KBM-7 (cell line): ENCODE measurements at regions not wholly inside any gene's neighbourhood (a gene's known extent, or its start where the extent isn't known, plus 50 kb on each side); places are given as distances from the start of the nearest gene placed in this dataset.

Source experiments
- DNase-seq: peaks from one replicate; pipeline ENCODE4 v3.0.0-alpha.2; 2015
- in situ Hi-C: fragments of 300-500 bp; cut with MboI; formaldehyde crosslinking; loops from 2 replicates; pipeline ENCODE4 v1.14.3; 2020; ENCODE audit warnings: low sequenced_read_pairs, low pct_unique_long_range_greater_than_20kb, mixed read lengths

DNA sequence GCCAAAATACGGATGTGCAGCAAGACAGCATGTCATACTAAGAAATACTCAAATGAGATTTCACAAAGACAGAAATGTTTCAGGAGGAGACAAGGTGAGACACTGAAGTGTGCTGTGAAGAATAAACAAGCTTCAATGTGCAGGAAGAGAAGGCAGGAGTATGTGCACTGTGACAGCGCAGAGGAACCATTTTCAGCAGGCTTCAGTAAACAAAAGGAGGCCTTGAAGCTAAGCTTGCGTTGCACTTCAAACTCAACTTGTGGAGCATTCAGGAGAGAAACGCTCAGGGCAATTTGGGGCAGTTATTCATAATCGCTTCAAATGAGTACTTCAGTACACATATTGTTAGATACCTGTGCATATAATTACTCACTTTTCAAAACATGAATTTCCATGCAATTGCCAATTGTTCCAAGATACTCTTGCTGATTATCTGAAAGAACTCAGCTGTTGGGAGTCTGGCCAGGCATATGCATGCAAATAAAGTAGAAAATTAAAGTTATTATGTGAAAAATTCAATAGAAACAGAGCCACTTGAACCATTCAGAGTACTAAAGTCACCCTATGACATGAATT lies 234.2 kb upstream of the OPRM1 start:
- no peak for DNase-seq
- in situ Hi-C loops = no loop called here

DNA sequence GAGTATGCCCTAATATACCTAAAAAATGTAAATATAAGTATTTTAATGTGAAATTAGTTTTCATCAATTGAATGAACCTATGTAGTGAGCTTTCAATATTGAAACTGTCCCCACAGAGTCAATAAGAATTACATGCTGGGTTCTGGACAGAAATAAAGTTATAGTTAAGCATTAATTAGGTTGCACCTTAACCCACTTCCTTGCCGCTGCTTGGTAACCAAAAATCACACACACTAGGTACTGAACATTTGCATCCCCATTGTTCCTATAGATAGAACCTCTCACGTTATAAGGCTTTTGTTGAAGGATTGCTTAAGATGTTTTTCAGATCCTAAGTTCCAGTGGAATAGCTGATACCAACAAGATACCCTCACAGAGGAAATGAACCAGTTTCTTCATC lies 237.1 kb upstream of the OPRM1 start:
- no peak for DNase-seq
- in situ Hi-C loops = no loop called here

DNA sequence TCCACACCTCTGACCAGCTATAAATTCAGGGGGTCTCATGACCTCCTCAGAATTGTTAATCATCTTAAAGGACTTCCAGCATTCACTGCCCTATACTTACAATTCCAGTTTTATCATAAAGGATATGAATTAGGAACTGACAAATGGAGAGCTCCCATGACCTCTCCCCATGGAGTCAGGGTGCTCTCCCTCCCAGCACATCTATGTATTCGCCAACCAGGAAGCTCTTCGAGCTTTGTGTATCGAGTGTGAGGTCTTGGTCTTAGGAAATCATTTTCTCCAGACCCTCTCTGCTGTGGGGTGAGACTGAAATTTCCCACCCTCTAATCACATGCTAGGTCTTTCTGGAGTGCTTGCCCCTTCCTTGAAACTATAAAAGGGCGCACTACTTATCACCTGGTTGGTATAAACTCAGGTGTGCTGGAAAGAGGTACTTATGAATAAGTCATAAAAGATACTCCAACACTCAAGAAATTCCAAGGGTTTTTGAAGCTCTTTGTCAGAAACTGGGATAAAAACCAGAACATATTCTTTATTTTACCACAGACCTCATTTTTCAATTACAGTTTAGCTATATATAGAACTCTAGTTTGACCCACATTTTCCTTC lies 238.4 kb upstream of the OPRM1 start:
- in situ Hi-C loops = no loop called here
- no peak for DNase-seq

DNA sequence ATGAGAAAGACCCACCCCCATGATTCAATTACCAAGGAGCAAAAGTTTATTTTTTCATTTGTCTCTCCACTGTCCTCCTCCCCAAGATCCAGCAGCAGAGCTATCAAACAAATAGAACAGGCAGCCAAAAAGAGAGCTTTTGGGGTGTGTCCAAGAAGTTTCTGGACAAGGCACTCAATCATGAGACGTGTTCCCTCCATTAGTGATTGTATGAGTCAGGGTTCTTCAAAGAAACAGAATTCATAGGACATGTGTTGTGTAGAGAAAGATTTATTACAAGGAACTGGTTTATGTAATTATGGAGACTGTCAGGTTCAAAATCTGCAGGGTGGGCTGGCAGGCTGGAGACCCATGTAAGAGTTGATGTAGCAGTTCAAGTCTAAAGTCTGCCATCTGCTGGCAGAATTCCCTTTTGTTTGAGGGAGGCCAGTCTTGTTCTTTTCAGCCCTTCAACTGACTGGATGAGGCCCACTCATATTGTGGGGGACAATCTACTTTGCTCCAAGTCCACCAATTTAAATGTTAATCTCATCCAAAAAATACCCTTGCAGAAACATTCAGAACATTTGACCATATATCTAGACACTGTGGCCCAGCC lies 248.1 kb upstream of the OPRM1 start:
- DNase-seq = peak; percentile 19

DNA sequence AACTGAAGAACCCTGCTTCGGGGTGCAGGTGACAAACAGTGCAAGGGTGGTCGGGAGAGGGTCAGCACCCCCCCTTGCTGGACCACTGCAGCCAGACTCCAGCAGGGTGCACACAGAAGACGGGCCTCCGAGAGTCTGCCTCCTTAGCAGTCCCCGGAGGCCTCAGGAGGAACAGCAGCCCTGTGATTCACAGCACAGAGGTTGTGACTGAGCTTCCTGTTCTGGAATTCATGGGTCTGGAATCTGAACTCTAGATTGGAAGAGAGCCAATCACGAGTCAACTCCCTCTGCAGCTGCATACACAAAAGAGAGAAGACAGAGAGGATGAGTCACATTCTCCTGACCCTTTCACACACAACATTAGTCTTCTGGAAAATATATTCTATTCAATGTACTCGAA lies 249.0 kb upstream of the OPRM1 start:
- no peak for DNase-seq
- in situ Hi-C loops = no loop called here

More for the DNA sequence above, 248.1 kb upstream of the OPRM1 start:
- in situ Hi-C loops = no loop called here

DNA sequence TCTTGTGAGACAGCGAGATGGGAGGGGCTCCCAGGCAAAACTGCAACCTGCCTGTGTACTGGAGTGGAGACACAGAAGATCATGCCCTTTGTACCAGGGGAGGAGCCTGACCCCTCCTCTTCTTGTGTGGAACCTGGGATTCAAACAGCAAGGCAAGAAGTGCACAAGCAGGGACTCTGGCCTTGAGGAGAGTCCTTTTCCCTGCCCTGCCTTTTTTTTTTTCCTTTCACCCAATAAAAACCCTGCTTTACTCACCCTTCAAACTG lies 251.8 kb upstream of the OPRM1 start:
- DNase-seq = no peak

DNA sequence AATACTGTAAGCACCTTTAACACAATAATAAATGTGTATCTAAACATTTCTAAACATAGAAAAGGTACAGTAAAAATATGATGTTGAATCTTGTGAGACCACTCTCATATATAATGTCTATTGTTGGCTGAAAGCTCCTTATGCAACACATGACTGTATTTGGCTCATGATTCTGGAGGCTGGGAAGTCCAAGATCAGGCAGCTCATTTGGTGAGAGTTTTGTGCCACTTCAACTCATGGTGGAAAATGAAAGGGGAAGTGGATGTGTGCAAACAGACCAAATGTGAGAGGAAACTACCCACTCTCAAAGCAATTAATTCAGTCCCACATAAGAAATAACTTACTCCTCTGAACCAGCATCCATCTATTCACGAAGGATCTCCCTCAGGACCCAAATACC lies 257.7 kb upstream of the OPRM1 start:
- in situ Hi-C loops = no loop called here
- DNase-seq = no peak

More for the DNA sequence above, 251.8 kb upstream of the OPRM1 start:
- in situ Hi-C loops = no loop called here

DNA sequence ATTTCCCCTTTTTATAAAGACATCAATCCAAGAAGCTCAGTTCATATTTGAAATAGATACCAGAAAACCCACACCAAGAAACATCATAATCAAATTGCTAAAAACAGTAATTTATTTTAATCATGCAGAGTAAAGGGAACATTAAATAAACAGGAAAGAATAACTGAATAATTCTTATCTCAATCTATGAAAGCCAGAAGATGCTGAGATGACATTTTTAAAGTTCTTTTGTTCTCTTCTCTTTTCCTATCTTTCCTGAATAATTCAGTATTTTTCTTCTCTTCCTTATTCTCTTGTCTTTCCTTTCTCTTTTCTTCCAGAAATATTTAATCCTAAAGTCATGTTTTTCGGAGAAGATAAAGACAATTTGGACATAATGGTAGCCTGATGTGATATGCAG lies 259.0 kb upstream of the OPRM1 start:
- in situ Hi-C loops = no loop called here
- no peak for DNase-seq

DNA sequence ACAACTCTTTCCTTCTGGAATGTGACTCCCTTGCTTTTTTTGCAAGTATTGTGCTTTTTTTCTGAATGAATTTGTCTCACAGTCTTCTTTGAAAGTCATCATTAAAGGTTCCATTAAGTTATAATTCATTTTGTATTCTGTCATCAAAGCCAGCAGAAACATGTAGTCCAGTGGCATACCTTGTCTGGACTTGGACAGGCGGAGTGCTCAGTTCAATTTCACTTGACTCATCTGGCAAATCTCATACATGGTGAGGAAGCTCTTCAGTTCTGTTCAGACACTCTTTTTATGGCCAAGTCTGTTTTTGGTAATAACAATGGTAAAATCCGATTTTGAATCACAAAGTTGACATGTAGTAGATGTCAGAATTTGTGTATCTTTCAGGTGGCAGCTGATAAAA lies 260.8 kb upstream of the OPRM1 start:
- no peak for DNase-seq
- in situ Hi-C loops = no loop called here

DNA sequence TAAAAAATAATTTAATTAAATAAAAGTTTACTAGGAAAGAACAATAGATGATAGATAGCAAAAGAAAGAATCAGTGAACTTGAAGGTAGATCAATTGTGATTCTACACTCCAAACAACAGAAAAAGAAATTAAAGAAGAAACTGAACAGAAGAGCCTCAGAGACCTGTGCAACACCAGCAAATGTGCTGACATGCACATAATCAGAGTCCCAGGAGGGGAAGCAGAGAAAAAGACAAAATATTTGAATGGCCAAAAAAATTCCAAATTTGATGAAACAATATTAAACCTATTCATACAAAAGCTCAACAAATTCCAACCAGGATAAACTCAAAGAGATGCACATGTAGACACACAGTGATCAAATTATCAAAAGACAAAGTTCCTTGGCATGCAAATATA lies 267.5 kb upstream of the OPRM1 start:
- DNase-seq = no peak
- in situ Hi-C loops = no loop called here

DNA sequence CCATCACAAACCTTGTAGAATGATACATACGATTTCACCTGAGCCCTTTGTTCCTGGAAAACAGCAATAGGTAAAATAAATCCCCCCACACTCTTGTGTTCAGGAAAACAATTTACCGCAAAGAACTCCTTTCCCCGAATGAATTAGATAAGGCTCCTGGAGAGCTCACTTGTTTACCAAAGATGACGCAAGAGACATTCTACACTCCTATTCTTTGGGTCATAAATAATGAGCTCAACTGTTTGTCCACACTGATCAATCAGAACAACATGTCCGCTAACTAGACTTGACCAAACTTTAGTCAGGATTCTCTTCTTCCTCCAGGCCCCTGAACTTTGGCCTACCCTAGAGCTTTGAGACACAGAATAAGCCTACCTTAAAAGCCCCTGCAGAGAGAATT lies 271.9 kb upstream of the OPRM1 start:
- DNase-seq = no peak
- in situ Hi-C loops = no loop called here

DNA sequence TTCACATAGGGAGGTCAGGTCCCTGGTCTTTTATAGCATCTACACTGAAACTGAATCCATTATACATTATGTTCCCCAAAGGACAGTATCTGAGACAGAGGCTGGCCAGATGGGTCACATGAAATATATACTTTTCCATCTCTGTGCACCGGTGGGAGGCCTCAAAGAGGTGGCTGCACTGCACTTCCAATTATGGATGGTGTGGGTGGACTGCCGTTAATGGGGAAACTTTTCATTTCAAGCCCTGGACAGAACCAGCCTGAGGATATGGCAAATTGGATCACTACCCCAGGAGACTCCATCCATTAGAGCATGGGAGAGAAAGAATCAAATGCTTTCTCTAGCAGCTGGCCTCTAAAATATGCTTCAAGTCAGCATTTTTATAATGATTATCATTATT lies 280.5 kb upstream of the OPRM1 start:
- no peak for DNase-seq
- in situ Hi-C loops = no loop called here

DNA sequence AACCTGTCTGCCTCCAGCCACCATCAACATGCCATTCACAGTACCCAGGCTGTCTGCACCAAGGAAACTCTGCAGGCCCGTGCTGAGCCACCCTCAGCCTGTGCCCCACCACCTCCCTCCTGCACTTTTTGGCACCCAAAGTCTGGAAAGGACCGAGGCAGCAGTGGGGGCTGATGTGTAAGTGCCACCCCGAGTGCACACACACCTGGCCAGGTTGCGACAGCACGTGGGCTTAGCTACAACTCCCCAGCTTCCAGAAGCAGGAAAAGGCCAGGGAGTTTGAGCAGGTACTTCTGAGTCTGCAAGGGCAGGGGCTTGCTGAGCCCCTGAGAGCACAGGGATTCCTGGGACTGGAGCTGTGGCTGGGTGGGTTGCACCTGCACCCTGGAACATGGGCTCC lies 303.3 kb upstream of the OPRM1 start:
- in situ Hi-C loops = no loop called here

DNA sequence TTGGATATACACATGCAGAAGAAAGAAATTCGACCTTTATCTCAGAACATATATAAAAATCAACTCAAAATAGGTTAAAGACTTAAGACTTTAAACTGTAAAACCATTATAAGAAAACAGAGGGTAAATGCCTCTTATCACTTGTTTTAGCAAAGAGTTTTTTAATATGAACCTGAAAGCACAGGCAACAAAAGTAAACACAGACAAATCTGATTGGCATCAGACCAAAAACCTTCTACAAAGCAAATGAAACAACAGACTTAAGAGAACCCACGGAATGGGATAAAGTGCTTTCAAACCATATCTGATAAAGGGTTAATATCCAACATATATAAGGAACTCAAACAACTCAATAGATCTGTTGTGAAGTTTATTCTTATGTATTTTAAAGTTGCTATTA lies 309.9 kb upstream of the OPRM1 start:
- no peak for DNase-seq
- in situ Hi-C loops = no loop called here

More for the DNA sequence above, 303.3 kb upstream of the OPRM1 start:
- DNase-seq = no peak

DNA sequence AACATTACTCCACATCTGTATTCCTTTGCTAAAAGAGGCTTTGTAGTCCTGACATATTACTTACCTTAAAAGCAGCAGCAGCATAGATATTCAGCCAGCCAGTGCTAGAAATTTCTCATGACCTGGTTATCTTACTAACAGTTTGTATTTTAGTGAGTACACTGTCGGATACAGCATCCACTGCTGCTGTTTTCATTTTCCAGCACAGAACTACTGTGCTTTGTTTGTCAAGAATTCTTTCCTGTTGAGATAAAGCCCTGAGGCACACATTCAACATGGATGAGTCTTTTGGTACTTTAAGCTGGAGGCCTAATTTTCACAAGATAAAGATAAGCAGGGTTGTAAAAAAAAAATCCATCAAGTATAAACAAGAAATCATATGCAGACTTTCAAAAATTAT lies 311.2 kb upstream of the OPRM1 start:
- in situ Hi-C loops = no loop called here
- DNase-seq = no peak

DNA sequence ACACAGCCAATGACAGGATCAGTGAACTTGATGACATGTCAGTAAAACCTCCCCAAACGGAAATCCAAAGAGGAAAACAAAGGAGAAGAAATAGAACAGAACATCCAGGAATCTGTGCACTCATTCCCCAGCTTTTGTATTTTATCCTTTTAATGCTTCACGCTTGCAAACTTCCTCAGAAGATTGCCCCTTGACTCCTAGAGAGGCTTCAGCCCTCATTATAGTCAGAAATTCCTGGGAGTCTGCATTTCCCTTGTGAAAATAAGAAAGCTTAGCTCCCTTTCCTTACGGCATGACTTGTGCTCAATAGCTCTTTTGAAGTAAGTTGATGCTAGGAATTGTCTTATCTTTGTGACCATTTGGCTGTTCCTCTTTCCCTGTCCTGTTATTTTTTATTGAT lies 313.6 kb upstream of the OPRM1 start:
- in situ Hi-C loops = no loop called here
- DNase-seq = no peak

DNA sequence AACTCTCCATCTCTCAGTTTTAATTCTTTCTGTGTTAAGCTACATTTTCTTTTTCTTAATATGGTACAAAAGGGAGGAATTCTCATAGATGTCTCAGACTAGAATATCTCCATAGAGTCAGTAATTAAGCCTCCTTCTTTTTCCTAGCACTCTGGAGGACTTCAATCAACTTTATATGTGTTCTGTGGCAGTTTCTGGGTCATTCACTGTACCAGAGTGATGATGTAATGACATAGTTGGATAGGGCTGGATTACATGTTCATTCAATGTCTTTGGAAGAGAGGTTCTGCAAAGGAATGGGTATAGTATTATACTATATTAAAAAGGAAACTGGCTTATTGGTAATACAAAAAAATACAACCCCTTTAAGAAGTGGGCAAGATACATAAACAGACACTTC lies 318.3 kb upstream of the OPRM1 start:
- no peak for DNase-seq
- in situ Hi-C loops = no loop called here

DNA sequence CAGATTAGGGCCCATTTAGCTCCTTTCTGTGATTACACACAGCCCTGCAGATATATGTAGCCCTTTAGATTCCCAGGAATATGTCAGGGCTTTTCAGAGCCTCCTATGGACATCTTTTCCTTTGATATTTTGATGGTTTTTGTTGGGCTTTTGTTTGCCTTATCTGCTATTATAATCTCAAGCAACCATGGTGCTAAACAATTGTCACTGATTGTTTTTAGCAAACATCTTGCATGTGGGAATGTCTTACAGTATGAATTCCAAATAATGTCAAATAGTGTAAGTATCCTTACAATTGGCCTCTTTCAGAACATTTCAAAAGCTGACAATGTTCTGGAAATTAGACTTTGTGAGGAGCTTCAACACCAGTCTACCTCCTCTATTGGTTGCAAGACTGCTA lies 333.6 kb upstream of the OPRM1 start:
- in situ Hi-C loops = no loop called here
- DNase-seq = no peak

DNA sequence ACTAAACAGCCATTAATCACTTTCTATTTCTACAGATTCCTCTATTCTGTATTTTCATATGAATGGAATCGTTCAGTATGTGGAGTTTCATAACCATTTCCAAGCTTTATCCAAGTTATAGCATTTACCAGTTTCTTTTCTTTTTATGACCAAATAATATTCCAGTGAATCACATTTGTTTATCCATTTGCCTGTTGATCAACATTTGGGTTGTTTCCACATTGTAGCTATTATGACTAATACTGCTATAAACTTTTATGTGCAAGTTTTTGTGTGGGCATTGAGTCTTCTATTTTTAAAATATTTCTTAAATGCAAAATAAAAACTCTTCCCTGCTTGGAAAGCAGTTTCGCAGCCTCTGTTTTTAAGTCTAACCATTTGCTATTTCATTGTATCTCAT lies 336.4 kb upstream of the OPRM1 start:
- no peak for DNase-seq
- in situ Hi-C loops = no loop called here

DNA sequence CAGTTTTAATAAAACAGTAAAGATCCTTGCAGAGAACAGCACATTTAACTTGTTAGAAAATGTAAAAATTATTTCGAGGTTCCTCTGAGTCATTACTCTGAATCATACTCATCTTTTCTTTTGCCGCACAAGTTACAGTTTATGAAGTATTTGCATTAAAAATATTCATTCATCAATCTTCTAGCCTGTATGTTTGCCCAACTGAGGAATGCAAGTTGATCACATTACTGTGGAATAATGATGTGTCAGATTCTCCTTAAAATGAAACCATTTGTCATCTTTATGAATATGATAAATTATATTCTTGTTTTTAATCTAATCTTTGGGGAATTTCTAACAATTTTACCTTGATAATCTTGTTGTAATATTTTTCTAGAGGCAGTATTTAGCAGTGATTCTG lies 340.4 kb upstream of the OPRM1 start:
- DNase-seq = no peak
- in situ Hi-C loops = no loop called here

DNA sequence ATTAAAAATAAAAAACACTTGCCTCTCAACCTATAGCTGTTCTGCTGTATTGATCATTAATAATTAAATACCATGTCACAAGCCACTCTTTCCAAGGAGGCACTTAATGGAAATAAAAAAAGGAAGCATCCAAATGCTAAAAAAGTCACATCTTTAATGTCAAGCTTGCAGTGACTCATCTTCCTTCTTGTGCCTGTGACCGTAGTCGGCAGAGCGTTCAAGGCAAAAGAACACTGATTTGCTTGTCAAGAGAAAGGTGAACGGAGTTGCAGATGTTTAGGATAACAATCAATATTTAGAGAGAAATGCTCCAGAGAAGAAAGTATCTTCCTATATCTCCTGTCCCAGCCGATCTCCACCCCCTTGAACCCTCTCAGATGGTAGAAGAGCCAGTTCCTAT lies 341.0 kb upstream of the OPRM1 start:
- in situ Hi-C loops = no loop called here
- DNase-seq = no peak
